Gastroesophageal sphincter (tissue), 4 donors: ENCODE measurements at regions not wholly inside any gene's neighbourhood (a gene's known extent, or its start where the extent isn't known, plus 50 kb on each side); places are given as distances from the start of the nearest gene placed in this dataset.
"Not testable (repeated sequence)": the region's sequence is repeated elsewhere in the genome, so short reads cannot be mapped to it uniquely, and the experiment has no call there.

Experiments
- ATAC-seq: fragments of 150-250 bp; one replicate; pipeline ENCODE4 v1.9.1; 2016; ENCODE audit warnings: mild to moderate bottlenecking, moderate library complexity
- H3K27ac ChIP-seq, 4 donors: fragments of 200-600 bp; sonication (generic) in 3 of 4; 1 replicate in 3 of 4; 2 replicates in 1 of 4; pipeline ENCODE4 v1.5.1; 2016 to 2019
- H3K27me3 ChIP-seq: fragments of 200-600 bp; sonication (generic); one replicate; pipeline ENCODE4 v1.5.1; 2019
- H3K36me3 ChIP-seq, 2 donors: fragments of 200-600 bp; sonication (generic); one replicate each; pipeline ENCODE4 v1.5.1; 2019; ENCODE audit warnings: control low read depth in 1 of 2
- H3K4me1 ChIP-seq, 3 donors: fragments of 200-600 bp; sonication (generic); 1 replicate in 2 of 3; 2 replicates in 1 of 3; pipeline ENCODE4 v1.5.1; 2016 to 2019; ENCODE audit warnings: control low read depth in 2 of 3
- H3K4me3 ChIP-seq, 2 donors: fragments of 200-600 bp; sonication (generic); one replicate each; pipeline ENCODE4 v1.5.1; 2019; ENCODE audit warnings: mild to moderate bottlenecking in 1 of 2, moderate library complexity in 1 of 2
- H3K9me3 ChIP-seq, 3 donors: fragments of 200-600 bp; sonication (generic); one replicate each; pipeline ENCODE4 v1.5.1; 2017 to 2019; ENCODE audit warnings: control low read depth in 2 of 3
- CTCF ChIP-seq, 4 experiments: fragments of 200-600 bp in 2 of 4; fragments of 450-650 bp in 2 of 4; sonication (generic) in 1 of 4; IDR thresholded peaks; one replicate each; pipeline ENCODE4 v1.5.1; 2017 to 2019; ENCODE audit warnings: antibody characterized with exemption in 4 of 4, mild to moderate bottlenecking in 2 of 4, moderate library complexity in 2 of 4
- EP300 ChIP-seq: sonication (generic); formaldehyde crosslinking; IDR thresholded peaks from one replicate; pipeline ENCODE4 v1.6.1; 2017; ENCODE audit warnings: antibody characterized with exemption, mild to moderate bottlenecking
- POLR2A ChIP-seq, 2 donors: fragments of 450-650 bp; IDR thresholded peaks; one replicate each; pipeline ENCODE4 v1.6.1; 2017; ENCODE audit warnings: antibody characterized with exemption in 2 of 2, mild to moderate bottlenecking in 2 of 2, moderate library complexity in 1 of 2
- POLR2AphosphoS5 ChIP-seq: sonication (generic); formaldehyde crosslinking; IDR thresholded peaks from one replicate; pipeline ENCODE4 v1.6.1; 2017; ENCODE audit warnings: antibody characterized with exemption
- WGBS, 2 donors: methylation state at CpG; one replicate each; pipeline ENCODE4 v1.1.5; 2018; ENCODE audit warnings: low coverage in 1 of 2; 5-methylcytosine and 5-hydroxymethylcytosine counted together

GRCh38 chr6:168376811-168377483 lies 57.4 kb upstream of the DACT2 start:
- WGBS, 2 donors = 52 to 66% methylated on average over 12 to 14 of the region's 19 CpGs
- Histone ChIP-seq H3K4me3 (peak overlapping the region in 1 of 2 donors; percentile 0), H3K36me3 (no peaks in the 10 kb centered on the region), H3K4me1 (peaks cover 0 to 14% (median 0%) of the 10 kb centered on the region in 3 donors), H3K27ac (peak overlapping the region in 2 of 4 donors; percentile 17 to 49), H3K9me3 (no peaks in the 10 kb centered on the region), H3K27me3 (no peaks in the 10 kb centered on the region)
- TF ChIP-seq EP300 = no peak
- no peak for TF ChIP-seq POLR2A (IDR thresholded peaks at IDR 0.05)
- TF ChIP-seq POLR2AphosphoS5 = no peak
- no peak for TF ChIP-seq CTCF (IDR thresholded peaks at IDR 0.05)
- no peak for ATAC-seq

- Histone ChIP-seq H3K4me1 (peaks cover 0 to 14% (median 0%) of the 10 kb centered on the region in 3 donors), H3K27me3 (no peaks in the 10 kb centered on the region), H3K9me3 (no peaks in the 10 kb centered on the region), H3K4me3 (peak overlapping the region in 1 of 2 donors; percentile 0), H3K36me3 (no peaks in the 10 kb centered on the region), H3K27ac (peak overlapping the region in 3 of 4 donors; percentile 17 to 49 (median 31))
- WGBS, 2 donors = 0 to 36% methylated on average over 3 to 7 of the region's 17 CpGs
- peak; percentile 69 for ATAC-seq
- TF ChIP-seq CTCF (IDR thresholded peaks at IDR 0.05) = no peak
- no peak for TF ChIP-seq EP300
- TF ChIP-seq POLR2AphosphoS5 = peak; percentile 56
- no peak for TF ChIP-seq POLR2A (IDR thresholded peaks at IDR 0.05)
These were observed 57.9 kb upstream of the DACT2 start for GRCh38 chr6:168377484-168377855.

- H3K4me1 ChIP-seq = peaks cover 0 to 14% (median 0%) of the 10 kb centered on the region in 3 donors
- peak; percentile 18 for ATAC-seq
- WGBS, 2 donors = 76 to 87% methylated on average over 6 to 11 of the region's 28 CpGs
- H3K9me3 ChIP-seq = no peaks in the 10 kb centered on the region
- H3K36me3 ChIP-seq = no peaks in the 10 kb centered on the region
- peak overlapping the region in 2 of 4 donors; percentile 31 to 49 for H3K27ac ChIP-seq
- H3K4me3 ChIP-seq = peak overlapping the region in 1 of 2 donors; percentile 0
- no peaks in the 10 kb centered on the region for H3K27me3 ChIP-seq
- TF ChIP-seq POLR2A (IDR thresholded peaks at IDR 0.05) (no peak), EP300 (no peak), POLR2AphosphoS5 (no peak), CTCF (IDR thresholded peaks at IDR 0.05) (no peak)
These were observed 58.6 kb upstream of the DACT2 start for GRCh38 chr6:168377856-168378832.

GRCh38 chr6:168379579-168379978 lies 60.0 kb upstream of the DACT2 start:
- ATAC-seq, H3K4me3 ChIP-seq: not testable (repeated sequence)
- WGBS, 2 donors = no CpG with 5 or more reads among the region's 20 CpGs

GRCh38 chr6:168380166-168380955 lies 60.6 kb upstream of the SMOC2 start:
- H3K9me3 ChIP-seq = not testable (repeated sequence)

More at GRCh38 chr6:168379579-168379978, 60.0 kb upstream of the DACT2 start:
- H3K4me1 ChIP-seq = peaks cover 0 to 22% (median 0%) of the 10 kb centered on the region in 3 donors
- H3K36me3 ChIP-seq, H3K27ac ChIP-seq, H3K9me3 ChIP-seq, H3K27me3 ChIP-seq: not testable (repeated sequence)

More at GRCh38 chr6:168380166-168380955, 60.6 kb upstream of the SMOC2 start:
- not testable (repeated sequence) for H3K27ac ChIP-seq, ATAC-seq, H3K36me3 ChIP-seq, H3K4me3 ChIP-seq, H3K27me3 ChIP-seq
- 80 to 89% methylated on average over 5 to 17 of the region's 38 CpGs for WGBS, 2 donors
- peaks cover 0 to 29% (median 0%) of the 10 kb centered on the region in 3 donors for H3K4me1 ChIP-seq
